ENCODE measurements at regions not wholly inside any gene's neighbourhood (a gene's known extent, or its start where the extent isn't known, plus 50 kb on each side); places are given as distances from the start of the nearest gene placed in this dataset.

GRCh38 chr21:20554785-20555184 is 443.4 kb upstream of the NCAM2 start:
- TF ChIP-seq, protein P1, sequence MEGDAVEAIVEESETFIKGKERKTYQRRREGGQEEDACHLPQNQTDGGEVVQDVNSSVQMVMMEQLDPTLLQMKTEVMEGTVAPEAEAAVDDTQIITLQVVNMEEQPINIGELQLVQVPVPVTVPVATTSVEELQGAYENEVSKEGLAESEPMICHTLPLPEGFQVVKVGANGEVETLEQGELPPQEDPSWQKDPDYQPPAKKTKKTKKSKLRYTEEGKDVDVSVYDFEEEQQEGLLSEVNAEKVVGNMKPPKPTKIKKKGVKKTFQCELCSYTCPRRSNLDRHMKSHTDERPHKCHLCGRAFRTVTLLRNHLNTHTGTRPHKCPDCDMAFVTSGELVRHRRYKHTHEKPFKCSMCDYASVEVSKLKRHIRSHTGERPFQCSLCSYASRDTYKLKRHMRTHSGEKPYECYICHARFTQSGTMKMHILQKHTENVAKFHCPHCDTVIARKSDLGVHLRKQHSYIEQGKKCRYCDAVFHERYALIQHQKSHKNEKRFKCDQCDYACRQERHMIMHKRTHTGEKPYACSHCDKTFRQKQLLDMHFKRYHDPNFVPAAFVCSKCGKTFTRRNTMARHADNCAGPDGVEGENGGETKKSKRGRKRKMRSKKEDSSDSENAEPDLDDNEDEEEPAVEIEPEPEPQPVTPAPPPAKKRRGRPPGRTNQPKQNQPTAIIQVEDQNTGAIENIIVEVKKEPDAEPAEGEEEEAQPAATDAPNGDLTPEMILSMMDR (IDR thresholded peaks at IDR 0.05): no peak
- TF ChIP-seq EP300 (IDR thresholded peaks at IDR 0.05): no peak
